GM12891 (cell line): ENCODE measurements at regions not wholly inside any gene's neighbourhood (a gene's known extent, or its start where the extent isn't known, plus 50 kb on each side); places are given as distances from the start of the nearest gene placed in this dataset.

ENCODE experiments used
- PAX5 ChIP-seq: IDR thresholded peaks from 2 replicates; pipeline ENCODE4 v1.6.1; 2011; ENCODE audit warnings: low read length, moderate library complexity, mild to moderate bottlenecking; ENCODE audit not compliant: insufficient read depth, severe bottlenecking
- POLR2A ChIP-seq: IDR thresholded peaks from 2 replicates; pipeline ENCODE4 v1.6.1; 2011; ENCODE audit warnings: low read depth, low read length, control low read depth
- POLR2AphosphoS5 ChIP-seq: IDR thresholded peaks from 2 replicates; pipeline ENCODE4 v1.6.1; 2011; ENCODE audit warnings: low read depth, low read length, control low read depth
- POU2F2 ChIP-seq: IDR thresholded peaks from 2 replicates; pipeline ENCODE4 v1.6.1; 2011; ENCODE audit warnings: low read depth, mild to moderate bottlenecking, control low read depth, low read length, moderate library complexity
- TAF1 ChIP-seq: IDR thresholded peaks from 2 replicates; pipeline ENCODE4 v1.6.1; 2011; ENCODE audit warnings: low read depth, low read length, control low read depth

- TF ChIP-seq POLR2AphosphoS5 (no peak), POU2F2 (no peak), POLR2A (no peak), PAX5 (no peak), TAF1 (no peak)
These were observed 1848.3 kb upstream of the RAG2 start for GRCh38 chr11:38446336-38446735.
